Activated naive CD4-positive, alpha-beta T cell treated with anti-CD3 and anti-CD28 coated beads, Interleukin-2, amount 50 U/mL, for 72 hours (primary cell): ENCODE measurements at regions not wholly inside any gene's neighbourhood (a gene's known extent, or its start where the extent isn't known, plus 50 kb on each side); places are given as distances from the start of the nearest gene placed in this dataset.

Experiments used
- ATAC-seq, 2 donors: fragments of 150-1000 bp; cut with Tn5 transposase; 2 replicates each; pipeline ENCODE4 v1.10.0; 2021; ENCODE audit warnings: mild to moderate bottlenecking in 2 of 2, moderate library complexity in 2 of 2
- DNase-seq, 2 donors: peaks; one replicate each; pipeline ENCODE4 v3.0.0; 2021 to 2022; ENCODE audit warnings: low spot score in 2 of 2
- H3K27ac Mint-ChIP-seq, 2 donors: one replicate each; pipeline ENCODE4 v1.8.0; 2022; ENCODE audit warnings: mild to moderate bottlenecking in 2 of 2, mixed read lengths in 2 of 2
- H3K36me3 Mint-ChIP-seq, 2 donors: one replicate each; pipeline ENCODE4 v1.8.0; 2022; ENCODE audit warnings: mixed read lengths in 2 of 2
- H3K9me3 Mint-ChIP-seq, 2 donors: one replicate each; pipeline ENCODE4 v1.8.0; 2022; ENCODE audit warnings: mixed read lengths in 2 of 2

DNA sequence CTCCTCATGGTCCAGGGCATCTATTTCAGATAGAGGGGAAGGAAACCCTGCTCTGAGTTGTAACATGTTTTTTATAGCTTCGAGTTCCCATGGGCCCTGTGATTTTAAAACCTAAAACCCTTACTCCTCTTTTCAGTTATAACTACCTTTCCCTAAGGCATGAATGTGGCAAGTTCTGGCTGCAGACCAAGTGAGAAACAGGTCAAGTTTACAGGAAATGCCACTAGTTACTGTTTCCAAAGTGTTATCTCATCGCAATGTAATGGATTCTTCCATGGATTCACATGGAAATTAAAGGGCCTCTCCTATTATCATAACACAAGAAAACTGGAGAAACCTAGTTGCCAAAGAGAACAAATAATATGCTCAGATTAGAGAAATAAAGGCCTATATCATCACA, 574.5 kb upstream of the GRAMD2B start:
- ATAC-seq (no peak), DNase-seq (no peak)
- Mint-ChIP-seq H3K9me3 (peaks cover 0 to 14% of the 10 kb centered on the region in 2 donors), H3K27ac (no peak overlapping the region), H3K36me3 (no peaks in the 10 kb centered on the region)

DNA sequence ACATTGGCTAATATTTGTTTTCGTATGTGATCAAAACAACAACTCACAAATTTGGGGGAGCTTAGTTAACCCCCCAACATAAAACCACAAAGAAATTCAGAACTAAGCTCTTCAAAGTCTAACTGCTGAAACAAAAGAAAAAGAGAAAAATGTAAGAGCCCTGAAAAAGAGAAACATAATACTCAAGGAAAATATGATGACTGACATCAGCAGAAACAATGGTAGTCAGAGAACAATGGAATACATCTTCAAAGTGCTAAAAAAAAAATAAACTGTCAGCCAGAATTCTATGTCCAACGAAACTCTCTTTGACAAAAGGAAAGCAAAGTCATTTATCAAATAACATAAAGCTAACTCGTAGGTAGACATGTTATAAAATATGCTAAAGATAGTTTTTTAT, 566.3 kb upstream of the GRAMD2B start:
- H3K36me3 Mint-ChIP-seq, result no peaks in the 10 kb centered on the region
- ATAC-seq (no peak), DNase-seq (no peak)
- no peak overlapping the region for H3K27ac Mint-ChIP-seq
- peaks cover 6 to 9% of the 10 kb centered on the region in 2 donors for H3K9me3 Mint-ChIP-seq

DNA sequence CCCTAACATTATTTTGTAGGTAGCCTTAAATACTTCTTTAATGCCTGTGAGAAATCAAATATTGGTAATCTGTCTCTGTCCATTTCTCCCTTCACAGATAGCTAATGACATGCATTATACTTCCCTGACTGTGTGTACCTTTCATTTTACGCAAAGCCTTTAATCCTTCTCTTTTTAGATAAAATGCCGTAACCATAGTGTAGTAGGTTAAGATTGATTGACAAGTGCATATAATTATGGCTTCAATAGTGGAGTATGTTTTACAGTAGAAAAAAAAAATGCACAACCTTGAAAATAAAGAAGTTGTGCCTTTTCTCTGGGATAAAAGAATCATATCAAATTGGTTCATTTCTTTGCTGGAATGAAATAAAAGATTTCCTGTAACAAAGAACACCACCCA, 559.6 kb upstream of the GRAMD2B start:
- ATAC-seq (no peak), DNase-seq (no peak)
- H3K36me3 Mint-ChIP-seq, result no peaks in the 10 kb centered on the region
- peaks cover 3 to 8% of the 10 kb centered on the region in 2 donors for H3K9me3 Mint-ChIP-seq
- H3K27ac Mint-ChIP-seq, result no peak overlapping the region

DNA sequence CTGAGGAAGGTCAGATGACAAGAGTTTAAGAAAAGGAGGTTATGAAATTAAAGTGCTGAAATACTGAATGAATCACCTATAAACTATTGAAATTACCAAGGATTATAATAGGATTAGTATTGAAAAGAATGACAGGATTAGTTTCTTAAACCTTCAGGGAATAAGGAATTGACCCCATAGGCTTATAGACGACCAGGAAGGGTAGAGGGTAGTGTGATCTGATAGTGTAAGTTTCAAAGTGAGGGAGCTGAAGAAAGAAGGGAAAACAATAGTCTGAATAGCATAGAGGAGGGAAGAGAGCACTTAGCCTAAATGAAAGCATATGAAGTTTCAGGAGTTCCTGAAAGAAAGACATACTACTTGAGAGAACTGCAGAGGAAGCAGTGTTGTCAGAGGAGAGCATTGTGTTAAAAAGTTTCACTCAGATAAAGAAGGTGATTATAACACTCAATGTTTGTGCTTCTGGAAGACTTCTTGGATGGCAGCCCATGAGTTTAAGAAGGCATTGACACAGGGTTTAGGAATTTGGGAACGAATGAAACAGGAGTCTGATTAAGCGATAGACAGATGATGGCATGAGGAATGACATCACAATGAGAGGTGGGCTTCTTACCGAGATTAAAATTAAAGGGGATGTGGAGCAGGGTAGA, 557.9 kb upstream of the GRAMD2B start:
- ATAC-seq (no peak), DNase-seq (no peak)
- Mint-ChIP-seq H3K9me3 (peaks cover 3 to 8% of the 10 kb centered on the region in 2 donors), H3K27ac (no peak overlapping the region), H3K36me3 (no peaks in the 10 kb centered on the region)

DNA sequence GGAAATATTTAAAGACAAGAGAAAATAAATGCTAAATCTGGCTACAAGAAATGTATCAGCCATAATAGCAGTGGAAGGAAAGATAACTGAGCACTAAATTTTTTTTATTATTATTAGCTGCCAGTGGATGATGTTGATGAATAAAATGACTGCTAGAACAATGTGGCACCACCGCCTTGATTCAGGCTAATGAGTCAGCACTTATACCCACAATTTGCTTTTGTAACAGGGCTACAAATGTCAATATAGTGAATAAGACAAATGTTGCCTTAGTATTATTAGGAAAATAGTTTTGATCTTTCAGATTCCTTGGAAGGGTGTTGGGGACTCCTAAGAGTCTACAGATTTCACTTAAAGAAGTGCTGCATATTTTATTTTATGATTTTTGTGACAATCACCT, 555.2 kb upstream of the GRAMD2B start:
- H3K36me3 Mint-ChIP-seq, result no peaks in the 10 kb centered on the region
- ATAC-seq (no peak), DNase-seq (no peak)
- peaks cover 3 to 5% of the 10 kb centered on the region in 2 donors for H3K9me3 Mint-ChIP-seq
- no peak overlapping the region for H3K27ac Mint-ChIP-seq

DNA sequence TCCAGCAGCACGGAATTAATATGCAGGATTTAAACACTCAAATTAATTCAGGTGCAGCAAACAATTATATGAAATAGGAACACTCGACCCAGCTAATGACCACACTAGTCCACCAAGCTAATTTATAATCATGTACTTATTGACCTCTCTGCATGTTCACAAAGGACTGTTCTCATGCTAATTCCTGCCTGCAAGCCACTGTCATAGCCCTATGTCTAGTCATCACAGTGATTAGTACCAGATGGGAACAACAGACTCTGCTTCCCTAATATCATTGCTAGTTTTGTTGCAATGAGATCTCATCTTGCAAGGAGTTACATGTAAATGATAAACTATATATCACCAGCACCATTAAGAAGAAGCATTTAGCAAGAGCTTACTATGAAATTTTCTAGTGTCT, 553.0 kb upstream of the GRAMD2B start:
- H3K36me3 Mint-ChIP-seq, result no peaks in the 10 kb centered on the region
- ATAC-seq (no peak), DNase-seq (no peak)
- H3K27ac Mint-ChIP-seq, result no peak overlapping the region
- H3K9me3 Mint-ChIP-seq, result peaks cover 7 to 8% of the 10 kb centered on the region in 2 donors

DNA sequence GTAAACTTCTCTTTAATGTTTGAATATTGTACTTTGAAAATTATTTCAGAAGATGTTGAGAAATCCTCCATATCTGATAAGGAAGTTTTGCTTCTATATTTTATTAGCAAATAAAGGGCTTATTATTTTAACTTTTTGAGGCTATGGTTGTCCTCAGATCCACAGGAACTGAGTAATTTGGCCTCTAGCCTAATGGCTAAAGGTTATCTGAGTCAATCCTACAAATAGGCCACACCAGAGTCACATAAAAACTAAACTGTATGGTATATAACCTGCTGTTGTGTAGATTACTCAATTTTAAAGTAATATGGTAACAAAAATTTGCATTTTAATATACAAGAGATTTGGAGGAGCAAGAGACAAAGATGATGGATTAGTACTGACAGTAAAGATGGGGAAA, 549.2 kb upstream of the GRAMD2B start:
- H3K36me3 Mint-ChIP-seq, result no peaks in the 10 kb centered on the region
- ATAC-seq (no peak), DNase-seq (no peak)
- H3K9me3 Mint-ChIP-seq, result peaks cover 7 to 18% of the 10 kb centered on the region in 2 donors
- H3K27ac Mint-ChIP-seq, result no peak overlapping the region

DNA sequence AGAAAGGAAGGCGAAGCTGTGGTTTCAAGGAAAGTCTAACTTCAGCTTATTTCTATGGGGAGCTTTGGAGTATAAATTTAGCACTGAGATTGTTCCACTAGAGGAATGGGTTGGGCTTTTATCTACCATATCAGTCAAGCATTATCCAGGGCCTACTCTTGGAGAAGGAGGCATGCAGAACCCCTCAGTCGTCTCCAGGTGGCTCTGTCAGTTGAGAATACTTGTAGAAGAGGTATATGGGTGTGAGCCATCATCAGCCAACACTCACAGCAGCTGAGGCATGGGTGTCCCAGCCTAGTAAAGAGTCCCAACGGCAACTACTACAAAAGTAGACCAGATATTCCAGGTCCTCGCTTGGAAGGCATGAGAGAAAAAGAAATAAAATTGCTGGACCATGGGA, 548.5 kb upstream of the GRAMD2B start:
- ATAC-seq (no peak), DNase-seq (no peak)
- H3K36me3 Mint-ChIP-seq, result no peaks in the 10 kb centered on the region
- peaks cover 11 to 23% of the 10 kb centered on the region in 2 donors for H3K9me3 Mint-ChIP-seq
- no peak overlapping the region for H3K27ac Mint-ChIP-seq

DNA sequence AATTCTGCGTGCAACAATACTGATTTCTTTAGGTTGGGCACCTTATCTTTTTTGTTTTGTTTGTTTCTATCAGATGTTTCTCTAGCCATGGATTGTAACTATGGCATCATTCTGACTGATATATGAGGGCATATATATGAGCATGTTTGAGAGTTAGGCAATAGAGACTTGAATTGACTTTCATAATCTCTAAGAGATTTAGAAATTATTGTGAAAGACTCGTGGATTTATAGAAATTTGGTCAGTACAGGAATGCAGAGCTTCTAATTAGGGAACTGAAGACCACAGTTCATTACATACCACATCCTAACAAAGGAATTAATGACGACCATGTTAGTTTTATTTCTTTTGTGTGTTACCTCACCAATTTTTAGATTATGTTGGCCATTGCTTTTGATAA, 546.0 kb upstream of the GRAMD2B start:
- Mint-ChIP-seq H3K9me3 (peaks cover 16 to 30% of the 10 kb centered on the region in 2 donors), H3K36me3 (no peaks in the 10 kb centered on the region), H3K27ac (no peak overlapping the region)
- ATAC-seq (no peak), DNase-seq (no peak)

DNA sequence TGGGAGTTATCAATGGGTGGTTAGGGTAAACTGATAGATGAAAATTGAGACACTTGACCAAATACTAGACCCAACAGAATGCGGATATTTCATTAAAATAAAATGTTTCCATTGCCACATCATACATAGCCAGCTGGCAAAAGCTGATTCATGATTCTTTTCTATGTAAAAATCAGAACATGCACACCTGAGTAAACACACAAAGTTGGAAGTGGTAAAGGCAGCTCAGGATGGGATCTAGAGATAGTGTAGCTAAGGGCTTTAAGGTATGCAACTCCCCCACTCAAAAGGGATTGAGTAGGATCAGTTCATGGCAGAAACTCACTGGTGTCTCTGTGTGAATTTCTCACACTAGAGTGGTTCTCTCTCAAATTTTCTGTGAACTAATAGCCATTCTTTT, 541.1 kb upstream of the GRAMD2B start:
- ATAC-seq, result no peak
- H3K27ac Mint-ChIP-seq, result no peak overlapping the region
- DNase-seq, result no peak
- peaks cover 13 to 31% of the 10 kb centered on the region in 2 donors for H3K9me3 Mint-ChIP-seq
- H3K36me3 Mint-ChIP-seq, result no peaks in the 10 kb centered on the region

DNA sequence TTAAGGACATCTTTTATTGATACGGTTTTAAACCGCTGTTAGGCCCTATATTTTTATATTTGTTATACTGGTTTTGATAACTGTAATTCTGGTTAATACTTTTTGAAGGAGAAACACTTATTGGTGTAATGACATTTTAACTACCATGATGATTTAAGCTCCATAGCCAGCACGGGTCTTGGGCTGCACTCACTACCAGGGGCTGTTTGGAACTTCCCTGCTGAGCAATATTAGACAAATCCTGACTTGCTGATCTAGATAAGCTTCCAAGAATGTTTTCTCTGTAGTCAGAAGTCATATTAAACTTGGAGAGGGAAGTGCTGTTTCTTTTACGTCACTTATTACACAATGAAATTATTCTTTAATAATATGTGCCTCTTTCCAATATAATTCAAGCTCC, 540.0 kb upstream of the GRAMD2B start:
- H3K36me3 Mint-ChIP-seq, result no peaks in the 10 kb centered on the region
- H3K27ac Mint-ChIP-seq, result no peak overlapping the region
- H3K9me3 Mint-ChIP-seq, result peaks cover 13 to 29% of the 10 kb centered on the region in 2 donors
- ATAC-seq (no peak), DNase-seq (no peak)

DNA sequence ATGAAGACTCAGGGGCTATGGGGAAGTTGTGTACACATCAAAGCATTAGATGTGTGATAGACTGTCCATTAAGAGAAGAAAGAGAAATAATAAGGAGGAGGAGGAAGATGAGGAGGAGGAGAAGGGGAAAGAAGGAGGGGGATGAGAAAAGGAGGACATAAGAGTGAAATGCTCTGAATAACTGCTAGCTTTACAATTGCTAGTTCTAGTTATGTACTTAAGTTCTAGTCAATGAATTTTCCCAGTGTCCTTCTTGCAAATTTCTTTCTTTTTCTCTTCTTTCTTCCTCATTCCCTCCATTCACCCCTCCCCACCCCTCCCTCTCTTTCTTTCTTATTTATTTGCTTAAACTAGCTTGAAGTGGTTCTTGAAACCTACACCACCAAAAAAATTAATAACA, 534.9 kb upstream of the GRAMD2B start:
- no peak for ATAC-seq
- no peaks in the 10 kb centered on the region for H3K36me3 Mint-ChIP-seq
- no peak overlapping the region for H3K27ac Mint-ChIP-seq
- peaks cover 11 to 23% of the 10 kb centered on the region in 2 donors for H3K9me3 Mint-ChIP-seq
- no peak for DNase-seq

DNA sequence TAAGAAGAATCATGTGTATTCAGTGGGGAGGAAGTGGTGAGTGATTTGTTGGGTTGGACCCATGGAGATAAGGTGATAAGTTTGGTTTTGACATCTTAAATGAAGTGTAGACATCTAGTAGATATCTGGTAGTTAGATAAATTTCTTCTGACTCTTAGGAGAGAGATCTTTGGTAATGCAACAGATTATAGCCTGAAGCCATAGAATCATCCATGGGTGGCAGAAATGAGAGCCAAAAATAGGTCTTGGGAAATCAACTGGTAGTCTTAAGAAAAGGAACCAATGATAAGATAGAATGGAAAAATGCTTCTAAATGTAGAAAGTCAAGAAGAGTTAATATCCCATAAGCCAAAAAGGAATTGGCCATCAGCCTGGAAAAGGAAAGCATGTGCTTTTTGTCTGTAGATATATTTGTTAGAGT, 532.7 kb upstream of the GRAMD2B start:
- no peak overlapping the region for H3K27ac Mint-ChIP-seq
- H3K36me3 Mint-ChIP-seq, result no peaks in the 10 kb centered on the region
- H3K9me3 Mint-ChIP-seq, result peaks cover 11 to 17% of the 10 kb centered on the region in 2 donors
- no peak for ATAC-seq
- no peak for DNase-seq

DNA sequence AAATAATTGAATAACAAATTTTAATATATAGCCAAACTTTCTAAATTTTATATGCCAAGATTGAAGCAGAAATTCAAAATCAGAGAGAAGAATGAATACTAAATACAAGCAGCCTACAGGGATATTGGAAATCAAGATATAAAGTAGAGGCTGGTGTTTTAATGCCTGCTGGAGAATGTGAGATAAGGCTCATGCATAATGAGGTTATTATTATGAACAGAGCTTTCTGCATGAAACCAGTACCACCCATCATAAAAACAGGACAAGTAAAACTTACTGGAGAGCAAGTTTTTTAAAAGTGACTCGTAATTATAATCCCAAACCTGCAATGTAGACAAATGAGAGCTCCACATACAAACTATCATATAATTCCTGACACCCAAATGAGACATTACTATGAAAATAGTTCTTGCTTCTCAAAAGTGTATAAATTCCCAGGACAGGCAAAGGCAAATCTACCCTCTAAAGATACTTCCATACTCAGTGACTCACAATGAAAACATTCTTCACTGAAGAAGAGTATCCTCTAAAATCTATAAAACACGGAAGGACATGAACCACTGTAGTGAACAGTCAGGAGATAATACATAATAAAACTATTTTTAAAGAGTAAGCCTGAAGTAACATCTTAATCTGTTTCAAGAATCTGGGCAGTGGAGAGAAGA, 532.0 kb upstream of the GRAMD2B start:
- Mint-ChIP-seq H3K27ac (no peak overlapping the region), H3K9me3 (peaks cover 11 to 17% of the 10 kb centered on the region in 2 donors), H3K36me3 (no peaks in the 10 kb centered on the region)
- no peak for ATAC-seq
- DNase-seq, result no peak

DNA sequence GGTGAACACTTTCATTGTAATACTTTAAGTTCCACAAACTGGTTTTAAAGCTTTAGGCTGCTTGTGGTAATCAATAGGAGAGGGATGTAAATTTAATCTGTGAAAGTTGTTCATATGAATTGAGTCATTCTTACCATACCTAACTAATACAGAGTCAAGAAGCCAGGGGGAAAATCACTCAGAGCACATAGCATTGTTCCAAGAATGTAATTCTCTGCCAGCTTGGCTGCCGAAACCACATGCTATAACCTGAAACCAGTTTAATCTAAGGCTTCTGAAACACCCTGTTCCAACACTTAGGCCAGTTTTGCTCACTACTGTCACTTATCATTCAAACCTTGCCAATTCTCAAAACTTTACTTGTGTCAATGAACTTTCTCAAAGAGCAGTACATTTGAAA, 528.8 kb upstream of the GRAMD2B start:
- Mint-ChIP-seq H3K9me3 (peaks cover 9 to 22% of the 10 kb centered on the region in 2 donors), H3K36me3 (no peaks in the 10 kb centered on the region), H3K27ac (no peak overlapping the region)
- no peak for ATAC-seq
- no peak for DNase-seq

DNA sequence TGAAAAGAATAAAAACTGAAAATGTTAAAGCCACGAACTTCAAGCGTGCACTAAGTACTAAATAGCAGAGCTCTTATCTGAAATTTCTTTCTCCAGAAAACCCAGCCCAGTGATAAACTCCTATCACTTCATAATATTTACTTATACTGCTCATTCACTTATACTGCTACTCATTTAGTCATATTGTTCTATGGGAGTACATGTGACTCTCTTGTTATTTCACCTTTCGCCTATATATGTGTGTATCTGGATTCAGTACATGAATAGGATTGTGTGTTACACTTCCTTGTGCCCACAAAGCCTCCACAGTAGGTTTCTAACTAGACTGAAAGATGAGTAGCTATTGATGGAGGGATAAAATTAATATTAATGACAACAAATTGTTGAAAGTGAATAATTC, 526.8 kb upstream of the GRAMD2B start:
- DNase-seq (no peak), ATAC-seq (no peak)
- H3K36me3 Mint-ChIP-seq, result no peaks in the 10 kb centered on the region
- H3K9me3 Mint-ChIP-seq, result peaks cover 10 to 28% of the 10 kb centered on the region in 2 donors
- no peak overlapping the region for H3K27ac Mint-ChIP-seq

DNA sequence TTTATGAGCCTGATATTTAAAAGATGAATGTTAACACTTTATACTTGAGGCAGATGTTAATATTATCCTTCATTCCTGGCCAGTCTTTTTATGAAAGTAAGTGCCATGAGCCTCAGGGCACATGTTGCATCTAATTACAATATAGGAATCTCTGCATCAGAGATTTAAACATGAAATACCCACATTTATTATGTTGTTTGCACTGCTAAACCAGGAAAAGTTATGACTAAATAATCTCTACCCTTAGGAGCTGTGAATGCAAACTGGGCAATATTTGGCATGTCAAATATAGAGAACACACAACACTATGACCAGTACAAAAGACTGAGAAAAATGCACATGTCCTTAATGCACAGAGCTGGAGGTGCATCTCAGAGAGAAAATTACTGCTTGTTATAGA, 526.1 kb upstream of the GRAMD2B start:
- DNase-seq (no peak), ATAC-seq (no peak)
- Mint-ChIP-seq H3K9me3 (peaks cover 13 to 33% of the 10 kb centered on the region in 2 donors), H3K27ac (no peak overlapping the region), H3K36me3 (no peaks in the 10 kb centered on the region)

DNA sequence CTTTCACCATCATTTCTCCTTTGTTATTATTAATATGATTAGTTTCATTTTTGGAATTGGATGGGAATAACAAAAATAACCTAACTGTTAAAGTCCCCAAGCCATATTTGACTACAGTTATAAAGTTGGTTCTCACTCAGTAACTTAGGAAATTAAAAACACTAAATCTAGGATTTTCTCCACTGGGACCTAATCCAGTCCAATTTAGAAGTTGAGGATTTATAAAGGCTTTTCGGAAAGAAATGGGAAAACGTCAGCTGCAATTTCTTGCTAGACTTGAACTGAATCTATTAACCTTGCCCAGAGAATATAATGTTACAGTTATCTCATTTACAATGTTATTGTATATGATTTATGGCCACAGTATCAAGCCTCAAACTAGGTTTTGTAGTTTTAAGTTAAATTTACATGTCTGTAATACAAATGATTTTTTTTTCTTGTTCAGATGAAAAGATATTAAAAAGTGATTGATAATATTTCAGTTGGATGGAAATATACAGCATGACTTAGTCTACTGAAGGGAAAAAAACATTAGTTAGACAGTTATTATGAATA, 524.3 kb upstream of the GRAMD2B start:
- Mint-ChIP-seq H3K36me3 (no peaks in the 10 kb centered on the region), H3K27ac (no peak overlapping the region), H3K9me3 (peaks cover 10 to 29% of the 10 kb centered on the region in 2 donors)
- ATAC-seq, result no peak
- DNase-seq, result no peak
